Suprapubic skin (tissue), 4 donors: ENCODE measurements at regions not wholly inside any gene's neighbourhood (a gene's known extent, or its start where the extent isn't known, plus 50 kb on each side); places are given as distances from the start of the nearest gene placed in this dataset.

ENCODE experiments used
- DNase-seq, 2 donors: peaks; one replicate each; pipeline ENCODE4 v3.0.0-alpha.2; 2019; ENCODE audit warnings: low spot score in 2 of 2
- H3K27ac ChIP-seq: fragments of 200-600 bp; sonication (generic); one replicate; pipeline ENCODE4 v1.5.1; 2019
- H3K27me3 ChIP-seq: fragments of 200-600 bp; sonication (generic); one replicate; pipeline ENCODE4 v1.5.1; 2019
- H3K36me3 ChIP-seq: fragments of 200-600 bp; sonication (generic); one replicate; pipeline ENCODE4 v1.5.1; 2019
- H3K4me1 ChIP-seq: fragments of 200-600 bp; sonication (generic); one replicate; pipeline ENCODE4 v1.5.1; 2019
- H3K4me3 ChIP-seq: fragments of 200-600 bp; sonication (generic); one replicate; pipeline ENCODE4 v1.5.1; 2019; ENCODE audit warnings: mild to moderate bottlenecking
- H3K9me3 ChIP-seq: fragments of 200-600 bp; sonication (generic); one replicate; pipeline ENCODE4 v1.5.1; 2019
- EP300 ChIP-seq: sonication (generic); formaldehyde crosslinking; IDR thresholded peaks from one replicate; pipeline ENCODE4 v1.6.1; 2017; ENCODE audit warnings: antibody characterized with exemption
- POLR2A ChIP-seq, 2 donors: fragments of 450-650 bp; IDR thresholded peaks; one replicate each; pipeline ENCODE4 v1.6.1; 2017; ENCODE audit warnings: antibody characterized with exemption in 2 of 2, mild to moderate bottlenecking in 2 of 2, moderate library complexity in 2 of 2
- POLR2AphosphoS5 ChIP-seq, 3 donors: sonication (generic); formaldehyde crosslinking; IDR thresholded peaks; one replicate each; pipeline ENCODE4 v1.6.1; 2017; ENCODE audit warnings: antibody characterized with exemption in 3 of 3
- WGBS: methylation state at CpG from one replicate; pipeline ENCODE4 v1.1.5; 2018; 5-methylcytosine and 5-hydroxymethylcytosine counted together
- TF ChIP-seq, protein P1 (sequence below), 2 donors: fragments of 200-600 bp in 1 of 2; fragments of 450-650 bp in 1 of 2; sonication (generic) in 1 of 2; IDR thresholded peaks; one replicate each; pipeline ENCODE4 v1.5.1; 2016 to 2019; ENCODE audit warnings: antibody characterized with exemption in 2 of 2, mild to moderate bottlenecking in 1 of 2, moderate library complexity in 1 of 2

DNA sequence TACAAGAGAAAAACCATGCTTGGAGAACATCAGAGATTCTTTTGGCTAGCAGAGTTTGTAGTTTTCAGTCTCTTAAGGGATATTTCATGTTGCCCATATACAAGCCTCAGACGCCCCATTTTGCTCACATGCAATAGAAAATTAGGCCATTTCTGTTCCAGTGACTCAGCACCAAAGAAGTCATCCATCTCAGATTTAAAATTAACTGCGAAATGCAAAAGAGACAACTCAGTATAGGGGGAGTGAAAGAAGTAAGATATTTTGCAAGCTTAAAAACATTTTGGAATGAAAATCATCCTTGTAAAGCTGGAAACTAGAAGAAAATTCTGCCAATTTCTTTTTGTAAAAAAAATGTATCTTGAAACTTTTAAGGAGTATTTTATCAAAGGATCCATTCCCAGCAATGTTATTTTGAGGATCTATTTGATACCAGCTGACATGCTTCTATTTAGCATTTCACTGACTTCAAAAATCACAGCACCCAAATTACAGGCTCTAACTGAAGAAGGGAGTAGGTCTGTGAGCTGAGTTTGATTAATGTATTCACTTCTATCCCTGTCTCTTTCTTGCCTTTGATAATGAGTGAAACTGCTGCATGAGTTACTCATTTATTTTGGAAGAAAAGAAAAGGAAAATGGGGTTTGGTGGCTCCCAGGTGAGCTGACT, 223.7 kb upstream of the SULF2 start:
- Histone ChIP-seq H3K27ac (no peak overlapping the region), H3K4me1 (no peaks in the 10 kb centered on the region), H3K36me3 (no peaks in the 10 kb centered on the region), H3K27me3 (peaks cover 4% of the 10 kb centered on the region), H3K4me3 (no peak overlapping the region), H3K9me3 (no peaks in the 10 kb centered on the region)
- WGBS, result 62% methylated on average over 2 of the region's 2 CpGs
- TF ChIP-seq EP300 (no peak), POLR2A (IDR thresholded peaks at IDR 0.05) (no peak), POLR2AphosphoS5 (IDR thresholded peaks at IDR 0.05) (no peak)
- TF ChIP-seq, protein P1, sequence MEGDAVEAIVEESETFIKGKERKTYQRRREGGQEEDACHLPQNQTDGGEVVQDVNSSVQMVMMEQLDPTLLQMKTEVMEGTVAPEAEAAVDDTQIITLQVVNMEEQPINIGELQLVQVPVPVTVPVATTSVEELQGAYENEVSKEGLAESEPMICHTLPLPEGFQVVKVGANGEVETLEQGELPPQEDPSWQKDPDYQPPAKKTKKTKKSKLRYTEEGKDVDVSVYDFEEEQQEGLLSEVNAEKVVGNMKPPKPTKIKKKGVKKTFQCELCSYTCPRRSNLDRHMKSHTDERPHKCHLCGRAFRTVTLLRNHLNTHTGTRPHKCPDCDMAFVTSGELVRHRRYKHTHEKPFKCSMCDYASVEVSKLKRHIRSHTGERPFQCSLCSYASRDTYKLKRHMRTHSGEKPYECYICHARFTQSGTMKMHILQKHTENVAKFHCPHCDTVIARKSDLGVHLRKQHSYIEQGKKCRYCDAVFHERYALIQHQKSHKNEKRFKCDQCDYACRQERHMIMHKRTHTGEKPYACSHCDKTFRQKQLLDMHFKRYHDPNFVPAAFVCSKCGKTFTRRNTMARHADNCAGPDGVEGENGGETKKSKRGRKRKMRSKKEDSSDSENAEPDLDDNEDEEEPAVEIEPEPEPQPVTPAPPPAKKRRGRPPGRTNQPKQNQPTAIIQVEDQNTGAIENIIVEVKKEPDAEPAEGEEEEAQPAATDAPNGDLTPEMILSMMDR (IDR thresholded peaks at IDR 0.05), result no peak
- DNase-seq, result no peak

DNA sequence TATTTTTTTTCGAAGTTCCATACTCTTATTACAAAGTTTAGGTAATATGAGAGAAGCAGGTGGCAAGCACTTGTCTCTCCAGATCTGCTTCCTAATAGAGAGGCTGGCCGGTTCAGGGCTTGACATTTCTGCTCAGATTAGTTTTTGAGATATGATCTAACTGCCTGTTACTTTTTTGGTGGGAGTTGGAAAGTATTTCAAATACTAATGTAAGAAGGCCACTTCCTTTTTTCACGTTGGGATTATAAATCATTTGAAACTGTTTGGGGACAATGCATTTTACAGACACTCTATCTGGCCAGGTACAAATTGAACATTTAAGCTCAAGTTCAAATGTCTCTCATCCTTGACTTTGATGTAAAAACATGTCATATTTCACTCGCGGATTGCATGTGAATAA, 222.1 kb upstream of the SULF2 start:
- TF ChIP-seq EP300, result no peak
- Histone ChIP-seq H3K27ac (no peak overlapping the region), H3K9me3 (no peaks in the 10 kb centered on the region), H3K4me1 (no peaks in the 10 kb centered on the region), H3K4me3 (no peak overlapping the region), H3K36me3 (no peaks in the 10 kb centered on the region), H3K27me3 (peaks cover 4% of the 10 kb centered on the region)
- no peak for DNase-seq
- 77% methylated on average over 5 of the region's 5 CpGs for WGBS

DNA sequence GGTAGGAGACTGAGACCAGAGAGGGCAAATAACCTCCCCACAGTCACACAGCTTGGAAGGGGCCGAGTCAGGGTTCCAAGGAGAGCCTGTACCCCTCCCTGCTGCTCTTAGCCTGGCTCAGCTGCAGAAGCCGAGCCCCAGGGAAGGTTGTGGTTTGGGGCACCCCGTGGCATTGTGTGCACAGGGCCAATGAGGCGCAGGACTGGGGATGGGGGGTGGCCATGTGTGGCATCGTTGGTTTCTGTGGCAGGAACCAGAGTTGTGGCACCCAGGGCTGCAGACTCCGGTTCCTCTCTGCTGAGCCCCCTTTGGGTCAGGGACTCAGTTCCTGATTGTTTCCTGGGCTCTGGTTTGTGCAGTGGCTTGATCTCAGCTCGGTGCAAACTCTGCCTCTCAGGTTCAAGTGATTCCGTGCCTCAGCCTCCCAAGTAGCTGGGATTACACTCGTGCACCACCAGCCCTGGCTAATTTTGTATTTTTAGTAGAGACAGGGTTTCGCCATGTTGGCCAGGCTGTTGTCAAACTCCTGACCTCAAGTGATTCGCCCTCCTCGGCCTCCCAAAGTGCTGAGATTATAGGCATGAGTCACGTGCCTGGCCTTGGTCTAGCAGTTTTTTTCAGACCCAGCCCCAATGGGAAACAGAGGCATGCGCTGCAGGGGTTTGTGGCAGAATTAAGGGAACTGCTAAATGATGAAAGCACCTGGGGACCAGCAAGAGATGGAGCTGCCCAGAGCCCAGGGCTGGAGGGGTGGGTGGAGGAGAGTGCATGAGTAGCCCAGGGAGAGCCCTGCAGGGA, 221.0 kb upstream of the SULF2 start:
- no peaks in the 10 kb centered on the region for H3K4me1 ChIP-seq
- H3K27me3 ChIP-seq, result peaks cover 4% of the 10 kb centered on the region
- no peaks in the 10 kb centered on the region for H3K9me3 ChIP-seq
- no peak overlapping the region for H3K4me3 ChIP-seq
- TF ChIP-seq, protein P1 (IDR thresholded peaks at IDR 0.05), result no peak
- no peak for TF ChIP-seq EP300
- TF ChIP-seq POLR2AphosphoS5 (IDR thresholded peaks at IDR 0.05), result no peak
- TF ChIP-seq POLR2A (IDR thresholded peaks at IDR 0.05), result no peak
- H3K36me3 ChIP-seq, result no peaks in the 10 kb centered on the region
- H3K27ac ChIP-seq, result no peak overlapping the region
- DNase-seq, result no peak
- WGBS, result 66% methylated on average over 10 of the region's 14 CpGs

DNA sequence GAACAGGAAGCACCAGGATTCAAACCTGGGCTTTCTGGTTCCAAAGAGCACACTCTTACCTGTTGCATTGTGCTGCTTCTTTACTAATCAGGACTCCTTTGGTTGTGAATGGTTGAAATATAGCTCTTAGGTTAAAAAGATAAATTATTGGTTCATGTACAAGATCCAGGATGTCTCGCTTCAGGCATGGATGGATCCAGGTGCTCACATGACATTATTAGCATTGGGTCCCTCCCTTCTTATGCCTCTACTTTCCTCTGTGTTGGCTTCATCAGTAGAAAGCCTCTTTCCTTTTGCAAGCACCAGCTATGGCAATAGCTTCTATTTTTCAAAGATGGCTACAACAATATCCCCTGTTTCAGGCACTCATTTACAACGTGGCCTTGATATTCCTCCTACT, 217.7 kb upstream of the SULF2 start:
- Histone ChIP-seq H3K4me3 (no peak overlapping the region), H3K36me3 (no peaks in the 10 kb centered on the region), H3K27ac (no peak overlapping the region), H3K4me1 (no peaks in the 10 kb centered on the region), H3K27me3 (peaks cover 4% of the 10 kb centered on the region), H3K9me3 (no peaks in the 10 kb centered on the region)
- no peak for DNase-seq
- no peak for TF ChIP-seq POLR2A (IDR thresholded peaks at IDR 0.05)
- no peak for TF ChIP-seq POLR2AphosphoS5 (IDR thresholded peaks at IDR 0.05)
- TF ChIP-seq EP300, result no peak
- TF ChIP-seq, protein P1 (IDR thresholded peaks at IDR 0.05), result no peak
- 87% methylated on average over 2 of the region's 2 CpGs for WGBS

DNA sequence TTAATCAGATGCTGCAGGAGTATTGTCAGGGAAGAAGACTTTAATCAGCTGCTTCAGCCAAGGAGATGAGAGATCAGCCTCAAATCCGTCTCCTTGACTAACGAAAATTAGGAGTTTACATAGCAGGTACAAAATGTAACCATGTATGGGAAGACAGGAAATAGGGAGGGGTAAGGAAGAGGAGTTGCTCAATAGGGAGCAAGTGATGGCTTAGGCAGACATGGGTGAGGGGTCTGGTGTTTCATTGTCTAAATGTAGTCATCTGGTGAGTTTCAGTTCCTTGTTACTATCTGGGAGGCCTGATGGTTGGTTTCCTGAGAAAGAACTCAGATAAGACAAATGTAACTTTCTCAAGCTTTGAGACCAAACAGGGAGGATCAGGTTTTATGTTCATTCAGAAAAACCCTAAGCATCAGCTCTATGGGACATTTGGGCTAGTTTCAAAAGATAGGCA, 217.3 kb upstream of the SULF2 start:
- 73% methylated on average over 2 of the region's 2 CpGs for WGBS

More for the DNA sequence above, 217.3 kb upstream of the SULF2 start:
- Histone ChIP-seq H3K27ac (no peak overlapping the region), H3K27me3 (peaks cover 4% of the 10 kb centered on the region), H3K36me3 (no peaks in the 10 kb centered on the region), H3K4me3 (no peak overlapping the region), H3K9me3 (no peaks in the 10 kb centered on the region), H3K4me1 (no peaks in the 10 kb centered on the region)
- no peak for DNase-seq
- TF ChIP-seq, protein P1 (IDR thresholded peaks at IDR 0.05), result no peak
- TF ChIP-seq EP300 (no peak), POLR2A (IDR thresholded peaks at IDR 0.05) (no peak), POLR2AphosphoS5 (IDR thresholded peaks at IDR 0.05) (no peak)
